ENCODE measurements at regions not wholly inside any gene's neighbourhood (a gene's known extent, or its start where the extent isn't known, plus 50 kb on each side); places are given as distances from the start of the nearest gene placed in this dataset.

DNA sequence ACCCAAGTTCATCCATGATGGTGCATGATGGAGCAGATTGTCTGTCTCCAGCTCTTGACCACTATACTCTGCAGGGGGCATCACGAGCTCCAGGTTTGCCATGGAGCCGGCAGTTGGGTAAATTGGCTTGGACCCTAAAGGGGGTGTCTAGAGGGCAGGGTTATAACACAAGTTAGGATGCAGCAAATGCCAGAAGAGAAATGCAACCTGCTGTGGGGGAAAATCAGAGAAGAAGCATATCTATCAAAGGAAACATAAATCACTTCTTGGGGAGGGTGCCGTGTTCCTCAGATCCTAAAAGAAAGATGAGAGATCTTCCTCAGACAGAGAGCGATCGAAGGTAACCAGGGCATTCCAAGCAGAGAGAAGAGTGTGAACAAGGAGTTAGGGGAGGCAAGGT is 334.9 kb downstream of the C12orf75 start:
- H3K9me3 ChIP-seq (ENCODE audit: control insufficient read depth in 1 of 2, insufficient read depth in 1 of 2, low read depth in 1 of 2, low read length in 2 of 2), result no peaks in the 10 kb centered on the region
- no peak for DNase-seq (ENCODE audit: low read depth, low spot score)
- H2AFZ ChIP-seq (ENCODE audit: low read depth, low read length, poor library complexity, severe bottlenecking), result no peak overlapping the region
- no peak overlapping the region for H3K4me3 ChIP-seq (replicated peaks in 1 of 2; ENCODE audit: low read depth in 1 of 2, low read length in 2 of 2)
- no peaks in the 10 kb centered on the region for H4K20me1 ChIP-seq (ENCODE audit: insufficient read depth)
- no peak overlapping the region for H3K4me2 ChIP-seq (ENCODE audit: low read length)
- H3K9me2 ChIP-seq (ENCODE audit: insufficient read depth), result no peaks in the 10 kb centered on the region
- H3K27me3 ChIP-seq (ENCODE audit: insufficient read depth, low read length), result no peaks in the 10 kb centered on the region
- TF ChIP-seq ZNF274 (IDR thresholded peaks at IDR 0.05; ENCODE audit: low read depth, low read length), result no peak
- TF ChIP-seq SRF (IDR thresholded peaks at IDR 0.05; ENCODE audit: low read depth), result no peak
- no peak for TF ChIP-seq ZFX (IDR thresholded peaks at IDR 0.05)
- TF ChIP-seq, protein P1, sequence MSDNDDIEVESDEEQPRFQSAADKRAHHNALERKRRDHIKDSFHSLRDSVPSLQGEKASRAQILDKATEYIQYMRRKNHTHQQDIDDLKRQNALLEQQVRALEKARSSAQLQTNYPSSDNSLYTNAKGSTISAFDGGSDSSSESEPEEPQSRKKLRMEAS (IDR thresholded peaks at IDR 0.05), result no peak
- TF ChIP-seq RAD21 (IDR thresholded peaks at IDR 0.05; ENCODE audit: low read depth), result no peak
- TF ChIP-seq EZH2 (IDR thresholded peaks at IDR 0.05), result no peak
- TF ChIP-seq, protein P2, sequence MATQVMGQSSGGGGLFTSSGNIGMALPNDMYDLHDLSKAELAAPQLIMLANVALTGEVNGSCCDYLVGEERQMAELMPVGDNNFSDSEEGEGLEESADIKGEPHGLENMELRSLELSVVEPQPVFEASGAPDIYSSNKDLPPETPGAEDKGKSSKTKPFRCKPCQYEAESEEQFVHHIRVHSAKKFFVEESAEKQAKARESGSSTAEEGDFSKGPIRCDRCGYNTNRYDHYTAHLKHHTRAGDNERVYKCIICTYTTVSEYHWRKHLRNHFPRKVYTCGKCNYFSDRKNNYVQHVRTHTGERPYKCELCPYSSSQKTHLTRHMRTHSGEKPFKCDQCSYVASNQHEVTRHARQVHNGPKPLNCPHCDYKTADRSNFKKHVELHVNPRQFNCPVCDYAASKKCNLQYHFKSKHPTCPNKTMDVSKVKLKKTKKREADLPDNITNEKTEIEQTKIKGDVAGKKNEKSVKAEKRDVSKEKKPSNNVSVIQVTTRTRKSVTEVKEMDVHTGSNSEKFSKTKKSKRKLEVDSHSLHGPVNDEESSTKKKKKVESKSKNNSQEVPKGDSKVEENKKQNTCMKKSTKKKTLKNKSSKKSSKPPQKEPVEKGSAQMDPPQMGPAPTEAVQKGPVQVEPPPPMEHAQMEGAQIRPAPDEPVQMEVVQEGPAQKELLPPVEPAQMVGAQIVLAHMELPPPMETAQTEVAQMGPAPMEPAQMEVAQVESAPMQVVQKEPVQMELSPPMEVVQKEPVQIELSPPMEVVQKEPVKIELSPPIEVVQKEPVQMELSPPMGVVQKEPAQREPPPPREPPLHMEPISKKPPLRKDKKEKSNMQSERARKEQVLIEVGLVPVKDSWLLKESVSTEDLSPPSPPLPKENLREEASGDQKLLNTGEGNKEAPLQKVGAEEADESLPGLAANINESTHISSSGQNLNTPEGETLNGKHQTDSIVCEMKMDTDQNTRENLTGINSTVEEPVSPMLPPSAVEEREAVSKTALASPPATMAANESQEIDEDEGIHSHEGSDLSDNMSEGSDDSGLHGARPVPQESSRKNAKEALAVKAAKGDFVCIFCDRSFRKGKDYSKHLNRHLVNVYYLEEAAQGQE (IDR thresholded peaks at IDR 0.05; ENCODE audit: low read depth), result no peak
- no peak for TF ChIP-seq YY1 (IDR thresholded peaks at IDR 0.05; ENCODE audit: extremely low read depth, insufficient replicate concordance, low read depth, low read length)
- TF ChIP-seq POLR2AphosphoS5 (IDR thresholded peaks at IDR 0.05; ENCODE audit: low read depth, low read length), result no peak
- TF ChIP-seq TCF7L2 (IDR thresholded peaks at IDR 0.05; ENCODE audit: borderline replicate concordance, extremely low read depth, insufficient read depth, insufficient read length), result no peak
- TF ChIP-seq, protein P3, sequence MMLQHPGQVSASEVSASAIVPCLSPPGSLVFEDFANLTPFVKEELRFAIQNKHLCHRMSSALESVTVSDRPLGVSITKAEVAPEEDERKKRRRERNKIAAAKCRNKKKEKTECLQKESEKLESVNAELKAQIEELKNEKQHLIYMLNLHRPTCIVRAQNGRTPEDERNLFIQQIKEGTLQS (IDR thresholded peaks at IDR 0.05), result no peak
- no peak for TF ChIP-seq CEBPB (IDR thresholded peaks at IDR 0.05; ENCODE audit: low read depth)
- TF ChIP-seq ELF1 (IDR thresholded peaks at IDR 0.05; ENCODE audit: borderline replicate concordance, low read depth), result no peak
- TF ChIP-seq EGR1 (IDR thresholded peaks at IDR 0.05; ENCODE audit: low read depth), result no peak
- TF ChIP-seq, protein P4, sequence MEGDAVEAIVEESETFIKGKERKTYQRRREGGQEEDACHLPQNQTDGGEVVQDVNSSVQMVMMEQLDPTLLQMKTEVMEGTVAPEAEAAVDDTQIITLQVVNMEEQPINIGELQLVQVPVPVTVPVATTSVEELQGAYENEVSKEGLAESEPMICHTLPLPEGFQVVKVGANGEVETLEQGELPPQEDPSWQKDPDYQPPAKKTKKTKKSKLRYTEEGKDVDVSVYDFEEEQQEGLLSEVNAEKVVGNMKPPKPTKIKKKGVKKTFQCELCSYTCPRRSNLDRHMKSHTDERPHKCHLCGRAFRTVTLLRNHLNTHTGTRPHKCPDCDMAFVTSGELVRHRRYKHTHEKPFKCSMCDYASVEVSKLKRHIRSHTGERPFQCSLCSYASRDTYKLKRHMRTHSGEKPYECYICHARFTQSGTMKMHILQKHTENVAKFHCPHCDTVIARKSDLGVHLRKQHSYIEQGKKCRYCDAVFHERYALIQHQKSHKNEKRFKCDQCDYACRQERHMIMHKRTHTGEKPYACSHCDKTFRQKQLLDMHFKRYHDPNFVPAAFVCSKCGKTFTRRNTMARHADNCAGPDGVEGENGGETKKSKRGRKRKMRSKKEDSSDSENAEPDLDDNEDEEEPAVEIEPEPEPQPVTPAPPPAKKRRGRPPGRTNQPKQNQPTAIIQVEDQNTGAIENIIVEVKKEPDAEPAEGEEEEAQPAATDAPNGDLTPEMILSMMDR (IDR thresholded peaks at IDR 0.05 in 2 of 3, conservative IDR thresholded peaks at IDR 0.05 in 1 of 3; ENCODE audit: borderline replicate concordance in 1 of 3, insufficient read depth in 1 of 3, low read depth in 2 of 3, low read length in 2 of 3), result no peak
- no peak for TF ChIP-seq SP1 (IDR thresholded peaks at IDR 0.05; ENCODE audit: low read depth)
- no peak for TF ChIP-seq FOSL1 (IDR thresholded peaks at IDR 0.05; ENCODE audit: low read depth)
- no peak for TF ChIP-seq POLR2A (IDR thresholded peaks at IDR 0.05; ENCODE audit: borderline replicate concordance, extremely low read depth, insufficient read depth, insufficient read length)
- TF ChIP-seq JUND (IDR thresholded peaks at IDR 0.05), result no peak
- TF ChIP-seq CBX3 (IDR thresholded peaks at IDR 0.05; ENCODE audit: low read depth), result no peak
- intact Hi-C loops (cut with micrococcal nuclease), result no loop called here
- no peaks in the 10 kb centered on the region for H3K4me1 ChIP-seq (ENCODE audit: control insufficient read depth in 1 of 2, insufficient read depth in 2 of 2, low read length in 2 of 2)
- ChIA-PET CTCF (no interaction called here), RAD21 (ENCODE audit: low non-redundant PET in 1 of 2, low total read pairs in 2 of 2, uncharacterized antibody in 2 of 2, unreplicated experiment in 2 of 2) (no interaction called here), POLR2A (no interaction called here)
- H3K79me2 ChIP-seq (ENCODE audit: insufficient read depth, low read length), result no peaks in the 10 kb centered on the region
- H3K27ac ChIP-seq (ENCODE audit: low read depth, low read length), result no peak overlapping the region
- no peak overlapping the region for H3K9ac ChIP-seq (ENCODE audit: low read length)
- no TSS peak for BruUV-seq (replicated peaks)
- no peak for ATAC-seq
- H3K36me3 ChIP-seq (ENCODE audit: control insufficient read depth in 1 of 2, insufficient read depth in 2 of 2, low read length in 2 of 2), result no peaks in the 10 kb centered on the region
